ENCODE measurements at regions not wholly inside any gene's neighbourhood (a gene's known extent, or its start where the extent isn't known, plus 50 kb on each side); places are given as distances from the start of the nearest gene placed in this dataset.

DNA sequence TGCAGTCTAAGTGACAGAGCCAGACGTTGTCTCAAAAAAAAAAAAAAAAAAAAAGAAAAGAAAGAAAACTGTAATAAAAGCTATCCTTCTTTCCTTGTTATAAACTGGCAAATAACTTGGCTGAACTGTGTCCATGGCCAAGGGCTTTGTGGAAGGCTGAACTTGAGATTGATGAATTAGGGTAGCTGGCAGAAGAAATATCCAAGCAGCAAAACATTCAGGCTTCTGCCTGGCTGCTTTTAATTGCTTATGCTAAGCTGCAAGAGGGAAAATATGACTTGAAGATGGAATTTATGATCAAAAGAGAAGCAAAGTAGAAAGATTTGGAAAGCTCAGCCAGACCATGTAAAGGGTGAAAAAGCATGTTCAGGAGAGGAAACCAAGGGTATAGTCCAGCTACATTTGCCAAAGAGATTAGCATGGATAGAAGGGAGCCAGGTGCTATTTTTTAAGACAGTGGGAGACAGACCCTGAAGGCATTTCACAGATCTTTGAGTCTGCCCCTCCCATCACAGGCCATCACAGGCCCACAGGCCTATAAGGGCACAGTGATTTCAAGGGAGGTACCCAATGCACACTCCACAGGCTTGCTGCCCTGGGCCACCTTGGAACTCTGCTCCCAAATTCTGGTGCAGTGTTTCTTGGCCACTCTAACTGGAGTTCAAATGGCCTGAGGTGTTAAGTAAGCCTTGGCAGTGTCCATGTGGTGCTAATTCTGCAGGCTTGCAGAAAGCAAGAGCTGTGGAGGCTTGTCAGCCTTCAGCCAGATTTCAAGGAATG lies 226.0 kb downstream of the AEBP2 start:
- TF ChIP-seq ZNF384 (IDR thresholded peaks at IDR 0.05) (no peak), FOXK2 (IDR thresholded peaks at IDR 0.05) (no peak), ELF4 (IDR thresholded peaks at IDR 0.05) (no peak)

Measured in HEK293T (cell line).